HepG2 (cell line): ENCODE measurements at regions not wholly inside any gene's neighbourhood (a gene's known extent, or its start where the extent isn't known, plus 50 kb on each side); places are given as distances from the start of the nearest gene placed in this dataset.

ENCODE experiments used
- ATAC-seq: fragments of 200-7000 bp; cut with Tn5 transposase; 3 replicates; pipeline ENCODE4 v1.9.1; 2020; ENCODE audit warnings: mild to moderate bottlenecking, moderate library complexity
- BruUV-seq: library from RNA; stranded (reverse); fragments of 400-500 nt; replicated peaks from 2 replicates; lab custom pipeline; 2021; lab: Mats Ljungman, UMichigan
- CTCF ChIA-PET: fragments of 300-600 bp; formaldehyde crosslinking; extraction: SDS; loops from one replicate; lab custom pipeline; 2021; ENCODE audit warnings: low total read pairs, inconsistent platforms, low intra/inter-chr PET ratio; lab: Yijun Ruan, JAX
- POLR2A ChIA-PET: fragments of 350-600 bp; sonication (Branson Sonifier 250); formaldehyde crosslinking; loops from one replicate; lab custom pipeline; 2020; ENCODE audit warnings: antibody characterized with exemption, inconsistent platforms; lab: Yijun Ruan, JAX
- DNase-seq: peaks from one replicate; pipeline ENCODE4 v3.0.0-alpha.2; 2015; ENCODE audit warnings: low spot score
- FAIRE-seq: peaks from 3 replicates; lab custom pipeline; 2011; peaks lifted over from hg19 to GRCh38; lab: Jason Lieb, UNC
- H2AFZ ChIP-seq: one replicate; pipeline ENCODE4 v1.6.1; 2011; ENCODE audit warnings: low read length, inconsistent platforms
- H3K27ac ChIP-seq: fragments of 300-600 bp; 3 replicates; pipeline ENCODE4 v1.8.0; 2011; ENCODE audit warnings: mixed run types, mild to moderate bottlenecking, mixed read lengths, low read length, inconsistent platforms; ENCODE audit not compliant: insufficient read depth; ENCODE audit errors: extremely low read length
- H3K27me3 ChIP-seq, 2 experiments: fragments of 200-600 bp in 1 of 2; 2 replicates in 1 of 2; 3 replicates in 1 of 2; pipeline versions ENCODE4 v1.6.0 to v1.8.0; 2011; ENCODE audit warnings: low read length in 2 of 2, mild to moderate bottlenecking in 2 of 2, moderate library complexity in 2 of 2, inconsistent platforms in 1 of 2; ENCODE audit not compliant: insufficient read depth in 2 of 2, control insufficient read depth in 1 of 2
- H3K36me3 ChIP-seq, 2 experiments: fragments of 200-600 bp in 1 of 2; replicated peaks in 1 of 2; 2 replicates in 1 of 2; 3 replicates in 1 of 2; pipeline versions ENCODE4 v1.5.1 to v1.8.0; 2011; ENCODE audit warnings: low read length in 2 of 2, inconsistent platforms in 1 of 2; ENCODE audit not compliant: insufficient read depth in 2 of 2, control insufficient read depth in 1 of 2
- H3K4me1 ChIP-seq: 2 replicates; pipeline ENCODE4 v1.5.1; 2012; ENCODE audit warnings: low read length, inconsistent platforms; ENCODE audit not compliant: insufficient read depth
- H3K4me2 ChIP-seq: 2 replicates; pipeline ENCODE4 v1.6.0; 2011; ENCODE audit warnings: low read depth, low read length, inconsistent platforms
- H3K4me3 ChIP-seq, 3 experiments: fragments of 200-600 bp in 1 of 3; sonication (generic), shearing (Covaris generic) in 1 of 3; replicated peaks in 1 of 3; 2 replicates each; pipeline ENCODE4 v1.5.1; 2011 to 2016; ENCODE audit warnings: low read length in 3 of 3, inconsistent platforms in 2 of 3, low read depth in 2 of 3, mild to moderate bottlenecking in 2 of 3, control low read depth in 1 of 3, mixed read lengths in 1 of 3; ENCODE audit not compliant: insufficient read depth in 1 of 3
- H3K79me2 ChIP-seq: one replicate; pipeline ENCODE4 v1.6.1; 2011; ENCODE audit warnings: low read length, inconsistent platforms; ENCODE audit not compliant: insufficient read depth
- H3K9ac ChIP-seq: 2 replicates; pipeline ENCODE4 v1.6.0; 2011; ENCODE audit warnings: mild to moderate bottlenecking, low read depth, low read length, inconsistent platforms; ENCODE audit not compliant: insufficient read depth
- H3K9me3 ChIP-seq: 2 replicates; pipeline ENCODE4 v1.5.1; 2012; ENCODE audit warnings: mild to moderate bottlenecking, low read length
- H4K20me1 ChIP-seq: 2 replicates; pipeline ENCODE4 v1.6.0; 2011; ENCODE audit warnings: inconsistent platforms, mild to moderate bottlenecking, low read length, moderate library complexity; ENCODE audit not compliant: insufficient read depth
- ARID2 ChIP-seq: sonication (generic); formaldehyde crosslinking; IDR thresholded peaks from 2 replicates; pipeline ENCODE4 v1.8.1; 2022; ENCODE audit warnings: mild to moderate bottlenecking, missing genetic modification reagents, borderline replicate concordance
- BCL3 ChIP-seq: sonication (generic); formaldehyde crosslinking; IDR thresholded peaks from 2 replicates; pipeline ENCODE4 v1.5.1; 2020; ENCODE audit warnings: mild to moderate bottlenecking, missing genetic modification reagents, moderate library complexity
- DNMT3B ChIP-seq: conservative IDR thresholded peaks from 2 replicates; pipeline ENCODE4 v1.6.1; 2016; ENCODE audit warnings: missing biosample characterization, control low read depth
- LCORL ChIP-seq, 2 experiments: fragments of 450-650 bp in 1 of 2; sonication (generic) in 1 of 2; formaldehyde crosslinking in 1 of 2; IDR thresholded peaks; 2 replicates each; pipeline versions ENCODE4 v1.5.0 to v1.6.1; 2017 to 2020; ENCODE audit warnings: antibody characterized with exemption in 1 of 2, missing genetic modification reagents in 1 of 2
- PRDM10 ChIP-seq: sonication (generic); formaldehyde crosslinking; IDR thresholded peaks from 2 replicates; pipeline ENCODE4 v1.4.0; 2020; ENCODE audit warnings: low read depth, missing genetic modification reagents
- SP1 ChIP-seq, 2 experiments: fragments of 450-650 bp in 1 of 2; sonication (generic) in 1 of 2; formaldehyde crosslinking in 1 of 2; IDR thresholded peaks; 2 replicates each; pipeline versions ENCODE4 v1.4.0 to v1.6.1; 2016 to 2020; ENCODE audit warnings: missing genetic modification reagents in 1 of 2
- ZNF143 ChIP-seq: sonication (generic); formaldehyde crosslinking; IDR thresholded peaks from 2 replicates; pipeline ENCODE4 v1.4.0; 2020; ENCODE audit warnings: missing genetic modification reagents
- ZNF280D ChIP-seq: sonication (generic); formaldehyde crosslinking; IDR thresholded peaks from 2 replicates; pipeline ENCODE4 v1.5.1; 2020; ENCODE audit warnings: mild to moderate bottlenecking, missing genetic modification reagents
- ZNF792 ChIP-seq: IDR thresholded peaks from 2 replicates; pipeline ENCODE4 v1.6.1; 2016
- ZSCAN29 ChIP-seq: sonication (generic); formaldehyde crosslinking; conservative IDR thresholded peaks from 2 replicates; pipeline ENCODE4 v1.4.0; 2020; ENCODE audit warnings: mild to moderate bottlenecking, missing genetic modification reagents
- WGBS: methylation state at CpG from one replicate; pipeline ENCODE4 v1.1.6; 2017; ENCODE audit warnings: low lambda C conversion rate; 5-methylcytosine and 5-hydroxymethylcytosine counted together
- in situ Hi-C: cut with HindIII; loops from 2 replicates; pipeline ENCODE4 v1.10.0; 2017; ENCODE audit warnings: low pct_unique_long_range_greater_than_20kb; ENCODE audit not compliant: extremely low pct_ligation_motif_present
- intact Hi-C: fragments of 100-400 bp; cut with micrococcal nuclease; formaldehyde crosslinking; loops from one replicate; pipeline ENCODE4 v1.10.0; 2022; ENCODE audit not compliant: unreplicated experiment

- TF ChIP-seq ZNF280D (CRISPR knock-in tag) = no peak
Observed at GRCh38 chr12:43079476-43079875, 472.5 kb downstream of the ADAMTS20 start (continued).

GRCh38 chr12:43078976-43079375 lies 473.0 kb downstream of the ADAMTS20 start:
- ATAC-seq (no peak), FAIRE-seq (no peak), DNase-seq (no peak)
- WGBS = 2% methylated on average over 3 of the region's 3 CpGs
- no peak for TF ChIP-seq ARID2 (CRISPR knock-in tag)
- no peak for TF ChIP-seq ZNF792 (CRISPR knock-in tag)
- TF ChIP-seq DNMT3B (CRISPR knock-in tag) = no peak
- no peak for TF ChIP-seq LCORL (IDR thresholded peaks at IDR 0.05)
- TF ChIP-seq LCORL (CRISPR knock-in tag; IDR thresholded peaks at IDR 0.05) = no peak
- no peak for TF ChIP-seq ZNF143
- no peak for TF ChIP-seq ZSCAN29 (CRISPR knock-in tag)
- TF ChIP-seq BCL3 = no peak
- TF ChIP-seq PRDM10 (CRISPR knock-in tag) = no peak
- TF ChIP-seq SP1 (IDR thresholded peaks at IDR 0.05) = no peak
- no peak for TF ChIP-seq SP1 (CRISPR knock-in tag; IDR thresholded peaks at IDR 0.05)
- Histone ChIP-seq H3K27ac (no peak overlapping the region), H3K4me1 (no peaks in the 10 kb centered on the region), H3K79me2 (no peaks in the 10 kb centered on the region), H3K9ac (no peak overlapping the region), H3K27me3 (no peaks in the 10 kb centered on the region), H3K4me3 (no peak overlapping the region), H4K20me1 (no peaks in the 10 kb centered on the region), H3K36me3 (no peaks in the 10 kb centered on the region), H3K4me2 (no peak overlapping the region), H2AFZ (no peak overlapping the region), H3K9me3 (peaks cover 9% of the 10 kb centered on the region)
- intact Hi-C loops (no loop called here), in situ Hi-C loops (no loop called here)
- ChIA-PET POLR2A (no interaction called here), CTCF (no interaction called here)
- BruUV-seq = no TSS peak
